ENCODE measurements at regions not wholly inside any gene's neighbourhood (a gene's known extent, or its start where the extent isn't known, plus 50 kb on each side); places are given as distances from the start of the nearest gene placed in this dataset.

GRCh38 chr9:16138561-16139491 lies 586.0 kb downstream of the CCDC171 start:
- Histone ChIP-seq H3K9me3 (ENCODE audit: control insufficient read depth, insufficient read depth, low read length) (no peaks in the 10 kb centered on the region), H3K36me3 (ENCODE audit: control insufficient read depth, insufficient read depth, low read length) (no peaks in the 10 kb centered on the region), H3K4me3 (ENCODE audit: low read length) (no peak overlapping the region), H3K27me3 (ENCODE audit: control insufficient read depth, insufficient read depth, low read length) (no peaks in the 10 kb centered on the region), H3K27ac (ENCODE audit: low read length) (no peak overlapping the region), H3K4me1 (ENCODE audit: control insufficient read depth, insufficient read depth, low read length) (no peaks in the 10 kb centered on the region)
- ATAC-seq (no peak), DNase-seq (no peak)
- H3K4me1 Mint-ChIP-seq, result peaks cover 5% of the 10 kb centered on the region in 2 donors
- H3K36me3 Mint-ChIP-seq, result no peaks in the 10 kb centered on the region
- H3K27me3 Mint-ChIP-seq (ENCODE audit: low read depth in 2 of 2), result peaks cover 3 to 14% of the 10 kb centered on the region in 2 donors
- no peak overlapping the region for H3K4me3 Mint-ChIP-seq
- intact Hi-C loops (cut with micrococcal nuclease), result no loop called here
- H3K9me3 Mint-ChIP-seq, result no peaks in the 10 kb centered on the region
- WGBS (ENCODE audit: insufficient coverage), result 83% methylated on average over 16 of the region's 16 CpGs
- H3K27ac Mint-ChIP-seq, result no peak overlapping the region
- TF ChIP-seq CTCF (IDR thresholded peaks at IDR 0.05), result no peak

- TF ChIP-seq CTCF (IDR thresholded peaks at IDR 0.05), result no peak
- Mint-ChIP-seq H3K4me3 (no peak overlapping the region), H3K9me3 (no peaks in the 10 kb centered on the region), H3K36me3 (no peaks in the 10 kb centered on the region), H3K27me3 (ENCODE audit: low read depth in 2 of 2) (peaks cover 0 to 10% of the 10 kb centered on the region in 2 donors), H3K27ac (no peak overlapping the region), H3K4me1 (no peaks in the 10 kb centered on the region)
- 100% methylated on average over 3 of the region's 5 CpGs for WGBS (ENCODE audit: insufficient coverage)
- H3K27ac ChIP-seq (ENCODE audit: low read length), result no peak overlapping the region
- H3K4me1 ChIP-seq (ENCODE audit: control insufficient read depth, insufficient read depth, low read length), result no peaks in the 10 kb centered on the region
- no peak overlapping the region for H3K4me3 ChIP-seq (ENCODE audit: low read length)
- H3K36me3 ChIP-seq (ENCODE audit: control insufficient read depth, insufficient read depth, low read length), result no peaks in the 10 kb centered on the region
- intact Hi-C loops (cut with micrococcal nuclease), result no loop called here
- H3K9me3 ChIP-seq (ENCODE audit: control insufficient read depth, insufficient read depth, low read length), result no peaks in the 10 kb centered on the region
- DNase-seq (no peak), ATAC-seq (no peak)
- H3K27me3 ChIP-seq (ENCODE audit: control insufficient read depth, insufficient read depth, low read length), result no peaks in the 10 kb centered on the region
Measured at GRCh38 chr9:16139774-16140173, 586.9 kb downstream of the CCDC171 start.

GRCh38 chr9:16143310-16143709 lies 590.5 kb downstream of the CCDC171 start:
- Histone ChIP-seq H3K9me3 (ENCODE audit: control insufficient read depth, insufficient read depth, low read length) (no peaks in the 10 kb centered on the region), H3K4me3 (ENCODE audit: low read length) (no peak overlapping the region), H3K4me1 (ENCODE audit: control insufficient read depth, insufficient read depth, low read length) (no peaks in the 10 kb centered on the region), H3K36me3 (ENCODE audit: control insufficient read depth, insufficient read depth, low read length) (no peaks in the 10 kb centered on the region), H3K27me3 (ENCODE audit: control insufficient read depth, insufficient read depth, low read length) (no peaks in the 10 kb centered on the region), H3K27ac (ENCODE audit: low read length) (no peak overlapping the region)
- WGBS (ENCODE audit: insufficient coverage), result 91% methylated on average over 7 of the region's 7 CpGs
- no peak overlapping the region for H3K4me3 Mint-ChIP-seq
- H3K36me3 Mint-ChIP-seq, result no peaks in the 10 kb centered on the region
- intact Hi-C loops (cut with micrococcal nuclease), result no loop called here
- ATAC-seq, result no peak
- H3K27ac Mint-ChIP-seq, result no peak overlapping the region
- no peak for TF ChIP-seq CTCF (IDR thresholded peaks at IDR 0.05)
- DNase-seq, result no peak
- no peaks in the 10 kb centered on the region for H3K4me1 Mint-ChIP-seq
- H3K9me3 Mint-ChIP-seq, result no peaks in the 10 kb centered on the region
- peaks cover 3 to 18% of the 10 kb centered on the region in 2 donors for H3K27me3 Mint-ChIP-seq (ENCODE audit: low read depth in 2 of 2)
